MM.1S (cell line): ENCODE measurements at regions not wholly inside any gene's neighbourhood (a gene's known extent, or its start where the extent isn't known, plus 50 kb on each side); places are given as distances from the start of the nearest gene placed in this dataset.

Source experiments
- EZH2 ChIP-seq: fragments of 300-600 bp; sonication (generic); optimal IDR thresholded peaks from 2 replicates; pipeline ENCODE3; 2017; ENCODE audit warnings: low read depth, mild to moderate bottlenecking, antibody characterized with exemption, low read length, mixed read lengths
- EZH2phosphoT487 ChIP-seq: fragments of 300-600 bp; sonication (generic); IDR thresholded peaks from 2 replicates; pipeline ENCODE4 v1.6.1; 2018; ENCODE audit warnings: antibody characterized with exemption, low read length
- TF ChIP-seq, protein P1 (sequence below): fragments of 300-600 bp; sonication (generic); IDR thresholded peaks from 2 replicates; pipeline ENCODE4 v1.5.1; 2016; ENCODE audit warnings: antibody characterized with exemption, low read length, mixed read lengths

DNA sequence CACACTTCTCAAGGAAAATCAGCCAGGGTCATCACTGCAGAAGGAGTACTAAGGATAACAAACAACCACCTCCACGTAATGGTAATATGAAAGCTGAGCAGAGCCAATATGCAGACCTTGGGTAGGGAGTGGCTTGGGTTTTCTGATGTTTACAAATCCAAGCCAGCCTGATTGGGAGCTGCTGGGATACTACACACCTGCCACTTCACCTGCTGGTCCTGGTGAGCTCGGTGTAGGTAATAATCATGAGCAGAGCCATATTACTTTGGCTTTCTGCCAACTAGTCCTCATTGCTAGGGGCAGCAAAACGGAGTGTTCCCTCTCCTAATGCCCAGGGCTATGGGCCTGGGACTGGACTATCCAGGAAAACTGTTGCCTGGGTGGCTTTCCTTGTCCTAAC, 433.5 kb upstream of the PPP2R3A start:
- TF ChIP-seq, protein P1, sequence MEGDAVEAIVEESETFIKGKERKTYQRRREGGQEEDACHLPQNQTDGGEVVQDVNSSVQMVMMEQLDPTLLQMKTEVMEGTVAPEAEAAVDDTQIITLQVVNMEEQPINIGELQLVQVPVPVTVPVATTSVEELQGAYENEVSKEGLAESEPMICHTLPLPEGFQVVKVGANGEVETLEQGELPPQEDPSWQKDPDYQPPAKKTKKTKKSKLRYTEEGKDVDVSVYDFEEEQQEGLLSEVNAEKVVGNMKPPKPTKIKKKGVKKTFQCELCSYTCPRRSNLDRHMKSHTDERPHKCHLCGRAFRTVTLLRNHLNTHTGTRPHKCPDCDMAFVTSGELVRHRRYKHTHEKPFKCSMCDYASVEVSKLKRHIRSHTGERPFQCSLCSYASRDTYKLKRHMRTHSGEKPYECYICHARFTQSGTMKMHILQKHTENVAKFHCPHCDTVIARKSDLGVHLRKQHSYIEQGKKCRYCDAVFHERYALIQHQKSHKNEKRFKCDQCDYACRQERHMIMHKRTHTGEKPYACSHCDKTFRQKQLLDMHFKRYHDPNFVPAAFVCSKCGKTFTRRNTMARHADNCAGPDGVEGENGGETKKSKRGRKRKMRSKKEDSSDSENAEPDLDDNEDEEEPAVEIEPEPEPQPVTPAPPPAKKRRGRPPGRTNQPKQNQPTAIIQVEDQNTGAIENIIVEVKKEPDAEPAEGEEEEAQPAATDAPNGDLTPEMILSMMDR = no peak
- TF ChIP-seq EZH2 = no peak
- no peak for TF ChIP-seq EZH2phosphoT487
